ENCODE measurements at regions not wholly inside any gene's neighbourhood (a gene's known extent, or its start where the extent isn't known, plus 50 kb on each side); places are given as distances from the start of the nearest gene placed in this dataset.

DNA sequence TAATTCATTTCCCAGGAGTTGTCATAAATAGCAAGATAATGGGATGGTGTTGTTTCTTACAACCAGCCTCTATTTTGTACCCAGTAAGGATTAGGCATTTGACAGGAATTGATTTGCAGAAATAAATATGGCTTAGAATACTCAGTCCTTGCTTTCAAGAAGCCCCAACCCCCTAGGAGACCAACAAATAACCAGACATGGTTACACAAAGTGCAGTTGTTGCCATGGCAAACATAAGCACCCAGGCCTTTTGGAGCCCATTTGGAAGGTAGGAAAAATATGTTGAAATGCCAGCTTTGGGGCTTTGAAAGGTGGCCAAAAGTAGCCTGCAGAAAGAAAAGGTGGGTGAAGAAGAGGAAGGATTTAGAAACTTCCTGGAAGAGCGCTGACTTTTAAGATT, 397.5 kb downstream of the CDC14C start:
- TF ChIP-seq CTCF (IDR thresholded peaks at IDR 0.05): no peak
- no peak for TF ChIP-seq POLR2A (IDR thresholded peaks at IDR 0.05)
- TF ChIP-seq POLR2AphosphoS5 (IDR thresholded peaks at IDR 0.05; ENCODE audit: insufficient read depth in 1 of 2, low read depth in 1 of 2): no peak
